GM18909 (cell line): ENCODE measurements at regions not wholly inside any gene's neighbourhood (a gene's known extent, or its start where the extent isn't known, plus 50 kb on each side); places are given as distances from the start of the nearest gene placed in this dataset.

Experiments used
- ATAC-seq: cut with Tn5 transposase; IDR thresholded peaks from one replicate; pipeline ENCODE4 v1.9.1; 2021; ENCODE audit warnings: mild to moderate bottlenecking; ENCODE audit not compliant: unreplicated experiment, poor library complexity

- no peak for ATAC-seq
These were observed 595.1 kb downstream of the RAB28 start for GRCh38 chr4:12889054-12889453.

GRCh38 chr4:12884846-12885796 is 599.0 kb downstream of the RAB28 start:
- ATAC-seq = no peak

GRCh38 chr4:12881945-12882584 is 602.1 kb downstream of the RAB28 start:
- ATAC-seq = no peak

GRCh38 chr4:12880844-12881243 is 603.3 kb downstream of the RAB28 start:
- no peak for ATAC-seq

GRCh38 chr4:12879496-12879895 is 604.6 kb downstream of the RAB28 start:
- ATAC-seq = no peak

- no peak for ATAC-seq
These were observed 608.4 kb downstream of the RAB28 start for GRCh38 chr4:12875640-12876243.

GRCh38 chr4:12873351-12873750 is 610.8 kb downstream of the RAB28 start:
- no peak for ATAC-seq

GRCh38 chr4:12861422-12861821 is 622.7 kb downstream of the RAB28 start:
- no peak for ATAC-seq

GRCh38 chr4:12852338-12853307 is 631.5 kb downstream of the RAB28 start:
- peak; percentile 45 for ATAC-seq

- ATAC-seq = no peak
These were observed 637.8 kb downstream of the RAB28 start for GRCh38 chr4:12846368-12846767.

- no peak for ATAC-seq
These were observed 640.0 kb downstream of the RAB28 start for GRCh38 chr4:12844141-12844540.

GRCh38 chr4:12827966-12828365 is 656.2 kb downstream of the RAB28 start:
- ATAC-seq = no peak

- ATAC-seq = no peak
These were observed 692.6 kb downstream of the RAB28 start for GRCh38 chr4:12791536-12791935.

- no peak for ATAC-seq
These were observed 696.9 kb downstream of the RAB28 start for GRCh38 chr4:12787261-12787660.

GRCh38 chr4:12778706-12779105 is 705.4 kb downstream of the RAB28 start:
- ATAC-seq = no peak

GRCh38 chr4:12778191-12778590 is 705.9 kb downstream of the RAB28 start:
- ATAC-seq = no peak

GRCh38 chr4:12770351-12770750 is 713.8 kb downstream of the RAB28 start:
- no peak for ATAC-seq

- no peak for ATAC-seq
These were observed 722.4 kb downstream of the RAB28 start for GRCh38 chr4:12761694-12762093.

GRCh38 chr4:12747154-12747553 is 737.0 kb downstream of the RAB28 start:
- ATAC-seq = no peak

GRCh38 chr4:12746221-12746620 is 737.9 kb downstream of the RAB28 start:
- no peak for ATAC-seq
